ENCODE measurements at regions not wholly inside any gene's neighbourhood (a gene's known extent, or its start where the extent isn't known, plus 50 kb on each side); places are given as distances from the start of the nearest gene placed in this dataset.
"Not testable (repeated sequence)": the region's sequence is repeated elsewhere in the genome, so short reads cannot be mapped to it uniquely, and the experiment has no call there.

DNA sequence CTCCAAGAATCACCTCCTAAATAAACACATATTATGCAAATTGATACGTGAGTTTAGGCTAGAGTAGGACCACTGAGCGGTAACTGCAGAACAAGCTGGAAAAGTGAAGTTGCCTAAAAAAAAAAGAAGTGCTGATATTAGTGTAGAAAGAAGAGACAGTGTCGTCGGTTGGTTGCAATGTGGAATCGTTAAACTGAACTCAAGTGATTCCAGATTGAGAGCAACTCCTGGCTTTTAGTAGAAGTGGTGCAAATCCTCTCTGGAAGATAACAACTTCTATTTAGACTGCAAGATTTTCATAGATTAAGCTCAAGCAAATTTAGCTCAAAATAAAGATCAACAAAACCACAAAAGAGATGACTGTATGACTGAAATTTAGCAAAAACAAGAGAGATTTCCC lies 97.0 kb upstream of the PGR start:
- DNase-seq (ENCODE audit: low read depth), result no peak
- H3K4me3 ChIP-seq (ENCODE audit: low read depth, low read length), result no peak overlapping the region
- TF ChIP-seq, protein P1, sequence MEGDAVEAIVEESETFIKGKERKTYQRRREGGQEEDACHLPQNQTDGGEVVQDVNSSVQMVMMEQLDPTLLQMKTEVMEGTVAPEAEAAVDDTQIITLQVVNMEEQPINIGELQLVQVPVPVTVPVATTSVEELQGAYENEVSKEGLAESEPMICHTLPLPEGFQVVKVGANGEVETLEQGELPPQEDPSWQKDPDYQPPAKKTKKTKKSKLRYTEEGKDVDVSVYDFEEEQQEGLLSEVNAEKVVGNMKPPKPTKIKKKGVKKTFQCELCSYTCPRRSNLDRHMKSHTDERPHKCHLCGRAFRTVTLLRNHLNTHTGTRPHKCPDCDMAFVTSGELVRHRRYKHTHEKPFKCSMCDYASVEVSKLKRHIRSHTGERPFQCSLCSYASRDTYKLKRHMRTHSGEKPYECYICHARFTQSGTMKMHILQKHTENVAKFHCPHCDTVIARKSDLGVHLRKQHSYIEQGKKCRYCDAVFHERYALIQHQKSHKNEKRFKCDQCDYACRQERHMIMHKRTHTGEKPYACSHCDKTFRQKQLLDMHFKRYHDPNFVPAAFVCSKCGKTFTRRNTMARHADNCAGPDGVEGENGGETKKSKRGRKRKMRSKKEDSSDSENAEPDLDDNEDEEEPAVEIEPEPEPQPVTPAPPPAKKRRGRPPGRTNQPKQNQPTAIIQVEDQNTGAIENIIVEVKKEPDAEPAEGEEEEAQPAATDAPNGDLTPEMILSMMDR (IDR thresholded peaks at IDR 0.05; ENCODE audit: insufficient read depth, low read depth, low read length), result no peak

DNA sequence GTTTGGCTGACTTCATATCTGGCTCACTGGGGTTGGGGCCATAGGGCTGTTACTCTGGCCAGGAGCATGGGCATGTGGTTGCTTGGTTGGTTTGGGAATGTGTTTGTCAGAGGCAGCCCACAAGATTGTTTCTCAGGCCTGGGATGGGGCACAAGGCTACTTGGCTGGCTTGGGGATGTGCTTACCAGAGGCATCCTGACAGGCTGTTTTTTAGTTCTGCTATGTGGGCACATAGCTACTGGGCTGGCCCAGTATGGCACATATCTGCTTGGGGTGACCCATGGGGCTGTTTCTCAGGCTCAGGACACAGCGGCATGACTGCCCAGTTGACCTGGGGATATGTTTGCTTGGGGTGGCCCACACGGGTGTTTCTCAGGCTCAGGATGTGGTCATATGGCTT lies 94.6 kb upstream of the PGR start:
- TF ChIP-seq, protein P1 (IDR thresholded peaks at IDR 0.05; ENCODE audit: insufficient read depth, low read depth, low read length), result no peak
- DNase-seq (ENCODE audit: low read depth), result no peak
- no peak overlapping the region for H3K4me3 ChIP-seq (ENCODE audit: low read depth, low read length)

DNA sequence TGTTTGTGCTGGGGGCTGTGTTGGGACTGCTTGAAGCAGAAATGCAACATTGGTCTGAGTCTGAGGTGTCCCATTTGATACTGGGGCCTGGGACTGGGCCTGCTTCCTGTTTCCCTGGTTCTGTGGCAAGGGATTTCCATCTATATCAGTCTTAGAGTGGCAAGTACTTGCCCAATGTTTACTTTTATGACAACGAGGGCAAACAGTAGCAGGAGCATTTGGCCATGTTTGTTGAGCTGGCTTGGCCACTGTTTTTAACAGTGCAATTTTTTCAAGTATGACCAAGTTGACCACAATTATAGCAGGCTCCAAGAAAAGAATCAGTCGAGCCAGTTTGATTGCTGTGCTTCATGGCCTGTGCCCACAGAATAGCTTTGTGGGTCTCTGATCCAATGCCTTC lies 88.5 kb upstream of the PGR start:
- DNase-seq (ENCODE audit: low read depth); H3K4me3 ChIP-seq (ENCODE audit: low read depth, low read length): not testable (repeated sequence)

DNA sequence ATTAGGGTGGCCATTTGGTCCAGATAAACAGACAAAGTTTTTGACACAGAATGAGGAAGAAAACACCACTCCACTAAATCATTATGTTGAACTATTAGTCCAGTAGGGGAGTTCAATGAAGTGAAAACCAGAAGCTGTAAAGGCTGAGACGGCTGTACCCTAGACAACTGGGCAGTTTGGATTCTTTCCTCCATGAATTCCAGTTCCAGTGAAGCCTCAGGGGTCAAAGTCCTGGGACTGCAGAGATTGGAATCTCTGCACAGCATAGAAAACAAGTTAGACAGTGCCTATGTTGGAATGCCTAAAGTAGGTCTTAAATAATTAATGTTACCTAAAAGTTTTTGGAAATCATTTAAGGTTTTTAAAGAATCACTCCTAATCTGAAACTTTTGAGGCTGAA lies 86.5 kb upstream of the PGR start:
- H3K4me3 ChIP-seq (ENCODE audit: low read depth, low read length); DNase-seq (ENCODE audit: low read depth): not testable (repeated sequence)

DNA sequence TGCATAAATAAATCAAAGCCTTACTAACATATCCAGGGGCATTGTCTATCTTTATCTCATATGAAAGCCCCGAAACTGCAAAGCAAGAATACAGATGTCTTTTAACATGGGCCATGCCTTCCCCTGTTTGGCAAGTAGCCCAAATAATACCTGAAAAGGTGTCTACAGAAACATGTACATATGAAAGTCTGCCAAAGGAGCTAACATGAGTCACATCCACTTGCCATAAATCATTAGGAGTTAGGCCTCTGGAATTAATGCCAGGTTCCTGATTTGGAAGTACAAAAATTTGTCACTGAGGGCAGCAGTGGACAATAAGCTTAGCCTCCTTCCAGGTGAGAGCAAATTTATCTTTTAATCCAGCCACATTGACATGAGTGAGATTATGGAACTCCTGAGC lies 85.5 kb upstream of the PGR start:
- no peak overlapping the region for H3K4me3 ChIP-seq (ENCODE audit: low read depth, low read length)
- TF ChIP-seq, protein P1 (IDR thresholded peaks at IDR 0.05; ENCODE audit: insufficient read depth, low read depth, low read length), result no peak
- DNase-seq (ENCODE audit: low read depth), result peak; percentile 10

DNA sequence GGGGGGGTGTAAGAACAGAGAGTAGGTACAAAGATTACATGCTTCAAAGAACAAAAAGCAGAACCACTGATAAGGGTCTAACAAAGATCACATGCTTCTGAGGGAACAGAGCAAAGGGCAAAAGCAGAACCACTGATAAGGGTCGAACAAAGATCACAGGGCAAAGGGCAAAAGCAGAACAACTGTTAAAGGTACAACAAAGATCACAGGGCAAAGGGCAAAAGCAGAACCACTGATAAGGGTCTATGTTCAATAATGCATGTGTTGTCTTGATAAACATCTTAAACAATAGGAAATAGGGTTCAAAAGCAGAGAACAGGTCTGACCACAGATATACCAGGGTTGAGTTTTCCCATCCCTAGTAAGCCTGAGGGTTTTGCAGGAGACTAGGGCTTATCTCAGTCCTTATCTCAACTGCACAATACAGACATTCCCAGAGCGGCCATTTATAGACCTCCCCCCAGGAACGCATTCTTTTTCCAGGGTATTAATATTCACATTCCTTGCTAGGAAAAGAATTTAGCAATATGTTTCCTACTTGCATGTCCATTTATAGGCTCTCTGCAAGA lies 81.9 kb upstream of the PGR start:
- DNase-seq (ENCODE audit: low read depth), result no peak
- TF ChIP-seq, protein P1 (IDR thresholded peaks at IDR 0.05; ENCODE audit: insufficient read depth, low read depth, low read length), result no peak
- H3K4me3 ChIP-seq (ENCODE audit: low read depth, low read length), result no peak overlapping the region

DNA sequence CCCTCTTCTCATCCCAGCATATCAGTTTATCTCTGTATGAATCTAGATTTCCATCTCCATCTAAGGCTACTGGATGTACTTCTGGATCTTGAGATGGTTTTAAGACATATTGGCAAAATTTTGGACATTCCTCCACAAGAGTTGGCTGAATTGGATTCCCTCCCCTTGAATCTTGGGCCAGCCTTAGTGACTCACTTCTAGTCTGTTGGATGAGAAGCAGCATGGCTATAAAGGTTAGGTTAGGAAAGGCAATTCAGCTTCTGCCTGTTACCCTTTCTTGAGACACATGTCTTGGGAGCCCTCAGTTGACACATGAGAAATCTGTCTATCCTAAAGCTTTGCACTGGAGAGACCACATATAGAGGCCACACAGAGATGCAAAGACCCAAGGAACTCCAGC lies 73.0 kb upstream of the PGR start:
- no peak for DNase-seq (ENCODE audit: low read depth)
- no peak overlapping the region for H3K4me3 ChIP-seq (ENCODE audit: low read depth, low read length)
- TF ChIP-seq, protein P1 (IDR thresholded peaks at IDR 0.05; ENCODE audit: insufficient read depth, low read depth, low read length), result no peak

DNA sequence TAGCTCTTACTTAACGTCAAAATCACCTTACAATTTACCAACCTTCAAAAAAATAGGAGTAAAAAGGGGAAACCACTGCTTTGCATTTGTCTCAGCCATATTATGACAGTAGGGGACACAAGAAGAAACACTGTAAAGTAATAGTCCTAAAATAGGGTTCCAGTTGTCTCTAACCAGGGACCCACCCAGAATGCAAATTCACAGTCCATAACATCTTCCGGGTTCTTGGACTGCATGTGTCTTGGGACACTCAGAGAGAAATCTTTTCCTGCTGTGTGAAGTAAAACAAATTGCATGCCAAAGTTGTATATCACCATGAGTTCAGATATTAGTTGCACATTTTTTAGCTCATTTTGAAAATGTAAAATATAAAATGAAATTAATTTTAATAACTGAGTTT lies 69.8 kb upstream of the PGR start:
- no peak for DNase-seq (ENCODE audit: low read depth)
- H3K4me3 ChIP-seq (ENCODE audit: low read depth, low read length), result no peak overlapping the region
- TF ChIP-seq, protein P1 (IDR thresholded peaks at IDR 0.05; ENCODE audit: insufficient read depth, low read depth, low read length), result no peak

Data from fibroblast of villous mesenchyme (primary cell).